Sigmoid colon (tissue), 4 donors: ENCODE measurements at regions not wholly inside any gene's neighbourhood (a gene's known extent, or its start where the extent isn't known, plus 50 kb on each side); places are given as distances from the start of the nearest gene placed in this dataset.

Source experiments
- CTCF ChIP-seq, 4 experiments: fragments of 450-650 bp in 3 of 4; fragments of 200-600 bp in 1 of 4; IDR thresholded peaks; one replicate each; pipeline ENCODE4 v1.5.1; 2016 to 2019; ENCODE audit warnings: antibody characterized with exemption in 4 of 4, mild to moderate bottlenecking in 3 of 4, moderate library complexity in 2 of 4
- POLR2A ChIP-seq, 2 donors: fragments of 450-650 bp; IDR thresholded peaks; one replicate each; pipeline ENCODE4 v1.6.1; 2016; ENCODE audit warnings: antibody characterized with exemption in 2 of 2, mild to moderate bottlenecking in 2 of 2, moderate library complexity in 2 of 2
- POLR2AphosphoS5 ChIP-seq, 4 donors: sonication (generic); formaldehyde crosslinking; IDR thresholded peaks; one replicate each; pipeline ENCODE4 v1.6.1; 2017; ENCODE audit warnings: antibody characterized with exemption in 4 of 4

GRCh38 chr1:218135371-218135770 lies 149.7 kb upstream of the RRP15 start:
- TF ChIP-seq CTCF (IDR thresholded peaks at IDR 0.05), result no peak
- TF ChIP-seq POLR2A (IDR thresholded peaks at IDR 0.05), result no peak
- TF ChIP-seq POLR2AphosphoS5 (IDR thresholded peaks at IDR 0.05), result no peak
